ENCODE measurements at regions not wholly inside any gene's neighbourhood (a gene's known extent, or its start where the extent isn't known, plus 50 kb on each side); places are given as distances from the start of the nearest gene placed in this dataset.

DNA sequence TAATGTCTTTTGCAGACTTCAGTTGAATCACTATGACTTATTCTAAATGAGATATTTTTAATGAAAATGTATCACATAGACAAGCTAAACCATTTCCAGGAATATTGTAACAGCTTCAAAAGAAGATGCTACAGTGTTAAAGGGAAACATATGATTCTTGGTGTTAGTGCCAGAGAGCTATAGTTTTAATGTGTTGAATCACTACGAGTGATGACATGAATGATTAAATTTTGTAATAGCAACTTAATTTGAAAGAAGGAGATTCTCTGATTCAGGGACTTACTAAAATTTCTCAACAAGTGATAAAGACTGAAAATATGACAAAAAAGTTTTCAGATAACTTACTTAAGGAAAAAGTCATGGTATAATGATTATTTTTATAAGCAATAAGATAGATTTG, 267.3 kb upstream of the SLITRK3 start:
- Histone ChIP-seq H3K27me3 (replicated peaks; ENCODE audit: insufficient read depth, low read length) (no peaks in the 10 kb centered on the region), H3F3A (ENCODE audit: insufficient read depth, low read length) (no peaks in the 10 kb centered on the region), H3K9me3 (replicated peaks; ENCODE audit: insufficient read depth, low read length) (no peaks in the 10 kb centered on the region), H3K9ac (ENCODE audit: low read length) (no peak overlapping the region), H3K79me2 (ENCODE audit: low read length) (no peaks in the 10 kb centered on the region), H3K4me3 (ENCODE audit: low read length) (no peak overlapping the region), H3K9me2 (replicated peaks; ENCODE audit: insufficient read depth, low read length) (no peaks in the 10 kb centered on the region), H3K27ac (ENCODE audit: low read length) (no peak overlapping the region), H4K20me1 (ENCODE audit: insufficient read depth, low read length) (no peaks in the 10 kb centered on the region), H3K4me2 (ENCODE audit: low read depth, low read length) (no peak overlapping the region), H3K36me3 (replicated peaks; ENCODE audit: insufficient read depth, low read length) (no peaks in the 10 kb centered on the region), H3K4me1 (ENCODE audit: low read length) (no peaks in the 10 kb centered on the region), H2AFZ (ENCODE audit: low read length) (no peak overlapping the region)
- no peak for DNase-seq
- TF ChIP-seq EZH2phosphoT487 (IDR thresholded peaks at IDR 0.05; ENCODE audit: low read length) (no peak), CTCF (IDR thresholded peaks at IDR 0.05; ENCODE audit: low read length) (no peak), EZH2 (optimal IDR thresholded peaks at IDR 0.05; ENCODE audit: low read depth, low read length) (no peak)

DNA sequence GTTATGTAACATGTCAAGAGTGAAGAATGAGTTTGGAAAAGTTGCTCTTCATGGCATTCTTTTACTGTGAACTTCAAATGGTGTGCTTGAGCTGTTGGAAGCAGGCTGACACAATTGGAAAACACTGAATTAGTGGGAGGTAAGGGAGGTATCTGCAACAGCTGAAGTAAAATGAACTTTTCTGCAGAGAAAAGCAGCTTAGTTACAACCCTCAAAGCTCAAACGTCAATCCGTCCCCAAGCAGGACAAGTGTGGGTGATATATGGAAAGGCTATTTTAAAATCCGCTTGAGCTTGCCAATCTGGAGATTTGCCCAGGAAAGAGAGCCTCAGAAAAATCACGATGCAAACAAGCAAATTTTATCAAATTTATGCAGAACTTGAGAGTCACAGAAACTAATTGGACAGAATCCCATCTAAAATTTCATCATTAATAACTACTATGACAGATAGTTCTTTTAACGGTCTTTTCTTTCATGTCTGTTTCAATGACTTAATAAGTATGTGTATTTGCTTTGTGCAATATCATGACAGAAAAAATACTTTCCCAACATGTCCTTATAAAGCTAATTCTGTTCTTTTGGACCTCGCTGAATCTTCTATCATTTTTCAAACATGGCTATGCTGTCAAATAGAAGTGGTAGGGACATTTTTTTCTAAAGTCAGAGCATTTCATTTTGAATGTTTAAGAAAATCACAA, 266.6 kb upstream of the SLITRK3 start:
- no peak for TF ChIP-seq CTCF (IDR thresholded peaks at IDR 0.05; ENCODE audit: low read length)
- TF ChIP-seq EZH2phosphoT487 (IDR thresholded peaks at IDR 0.05; ENCODE audit: low read length), result no peak
- TF ChIP-seq EZH2 (optimal IDR thresholded peaks at IDR 0.05; ENCODE audit: low read depth, low read length), result no peak
- H3K36me3 ChIP-seq (replicated peaks; ENCODE audit: insufficient read depth, low read length), result no peaks in the 10 kb centered on the region
- no peaks in the 10 kb centered on the region for H3K79me2 ChIP-seq (ENCODE audit: low read length)

DNA sequence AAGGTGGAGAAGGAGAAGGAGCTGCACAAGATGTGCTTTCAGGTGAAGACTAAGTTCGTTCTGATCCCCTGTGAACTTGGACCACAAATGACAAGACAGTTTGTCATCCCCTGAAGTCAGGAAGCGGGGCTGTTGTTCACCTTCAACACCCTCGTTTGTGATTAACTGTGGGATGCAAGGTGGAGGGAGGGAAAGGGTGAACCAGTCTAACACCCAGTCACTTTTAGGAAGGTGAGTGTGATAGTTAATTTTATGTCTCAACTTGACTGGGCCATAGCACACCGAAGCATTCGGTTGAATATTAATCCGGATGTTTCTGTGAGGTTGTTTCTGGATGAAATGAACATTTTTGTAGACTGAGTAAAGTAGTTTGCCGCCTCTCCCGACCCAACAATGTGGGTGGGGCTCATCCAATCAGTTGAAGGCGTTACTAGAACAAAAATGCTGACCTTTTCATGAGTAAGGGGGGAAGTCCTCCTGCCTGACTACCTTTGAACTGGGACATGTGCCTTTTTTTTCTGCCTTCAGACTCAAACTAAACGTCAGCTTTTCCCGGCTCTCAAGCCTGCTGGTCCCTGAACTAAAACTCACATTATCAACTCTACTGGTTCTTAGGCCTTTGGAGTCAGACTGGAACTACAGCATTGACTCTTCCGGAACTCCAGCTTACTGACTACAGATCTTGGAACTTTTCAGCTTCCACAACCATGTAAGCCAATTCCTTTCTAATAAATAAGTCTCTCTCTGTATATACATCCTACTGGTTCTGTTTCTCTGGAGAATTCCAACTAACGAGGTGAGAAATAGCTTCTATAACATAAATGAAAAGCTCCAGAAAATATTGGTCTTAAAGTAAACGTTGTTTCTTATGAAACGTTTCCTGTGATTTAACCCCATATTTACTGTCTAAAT, 264.0 kb upstream of the SLITRK3 start:
- H3K27me3 ChIP-seq (replicated peaks; ENCODE audit: insufficient read depth, low read length), result no peaks in the 10 kb centered on the region
- TF ChIP-seq EZH2 (optimal IDR thresholded peaks at IDR 0.05; ENCODE audit: low read depth, low read length) (no peak), CTCF (IDR thresholded peaks at IDR 0.05; ENCODE audit: low read length) (no peak), EZH2phosphoT487 (IDR thresholded peaks at IDR 0.05; ENCODE audit: low read length) (no peak)
- no peak for DNase-seq
- no peaks in the 10 kb centered on the region for H4K20me1 ChIP-seq (ENCODE audit: insufficient read depth, low read length)
- H3K9me3 ChIP-seq (replicated peaks; ENCODE audit: insufficient read depth, low read length), result no peaks in the 10 kb centered on the region
- H3K9me2 ChIP-seq (replicated peaks; ENCODE audit: insufficient read depth, low read length), result no peaks in the 10 kb centered on the region
- no peak overlapping the region for H3K9ac ChIP-seq (ENCODE audit: low read length)
- no peak overlapping the region for H2AFZ ChIP-seq (ENCODE audit: low read length)
- no peaks in the 10 kb centered on the region for H3K79me2 ChIP-seq (ENCODE audit: low read length)
- no peaks in the 10 kb centered on the region for H3K4me1 ChIP-seq (ENCODE audit: low read length)
- H3K27ac ChIP-seq (ENCODE audit: low read length), result no peak overlapping the region
- H3K36me3 ChIP-seq (replicated peaks; ENCODE audit: insufficient read depth, low read length), result no peaks in the 10 kb centered on the region
- no peak overlapping the region for H3K4me2 ChIP-seq (ENCODE audit: low read depth, low read length)
- no peak overlapping the region for H3K4me3 ChIP-seq (ENCODE audit: low read length)
- no peaks in the 10 kb centered on the region for H3F3A ChIP-seq (ENCODE audit: insufficient read depth, low read length)

More for the DNA sequence above, 266.6 kb upstream of the SLITRK3 start:
- Histone ChIP-seq H3K9ac (ENCODE audit: low read length) (no peak overlapping the region), H3K27me3 (replicated peaks; ENCODE audit: insufficient read depth, low read length) (no peaks in the 10 kb centered on the region), H3K9me3 (replicated peaks; ENCODE audit: insufficient read depth, low read length) (no peaks in the 10 kb centered on the region), H3K4me1 (ENCODE audit: low read length) (no peaks in the 10 kb centered on the region), H4K20me1 (ENCODE audit: insufficient read depth, low read length) (no peaks in the 10 kb centered on the region), H3K27ac (ENCODE audit: low read length) (no peak overlapping the region), H3K4me3 (ENCODE audit: low read length) (no peak overlapping the region), H2AFZ (ENCODE audit: low read length) (no peak overlapping the region), H3F3A (ENCODE audit: insufficient read depth, low read length) (no peaks in the 10 kb centered on the region), H3K9me2 (replicated peaks; ENCODE audit: insufficient read depth, low read length) (no peaks in the 10 kb centered on the region), H3K4me2 (ENCODE audit: low read depth, low read length) (no peak overlapping the region)
- DNase-seq, result no peak

Measured in MM.1S (cell line).